ENCODE measurements at regions not wholly inside any gene's neighbourhood (a gene's known extent, or its start where the extent isn't known, plus 50 kb on each side); places are given as distances from the start of the nearest gene placed in this dataset.
A peak's percentile ranks its signal among the peaks of the same experiment; 100 is the strongest.

- Mint-ChIP-seq H3K36me3 (no peaks in the 10 kb centered on the region), H3K27me3 (peaks cover 39% of the 10 kb centered on the region), H3K4me3 (no peak overlapping the region), H3K4me1 (no peaks in the 10 kb centered on the region), H3K27ac (no peak overlapping the region), H3K9me3 (no peaks in the 10 kb centered on the region)
- ATAC-seq = no peak
These were observed 116.0 kb downstream of the MIS18A start for GRCh38 chr21:32162727-32163320.

- no peak overlapping the region for H3K27ac Mint-ChIP-seq
- no peaks in the 10 kb centered on the region for H3K36me3 Mint-ChIP-seq
- H3K4me1 Mint-ChIP-seq = no peaks in the 10 kb centered on the region
- no peak overlapping the region for H3K4me3 Mint-ChIP-seq
- H3K9me3 Mint-ChIP-seq = no peaks in the 10 kb centered on the region
- no peak for ATAC-seq
- H3K27me3 Mint-ChIP-seq = peaks cover 9% of the 10 kb centered on the region
These were observed 123.6 kb downstream of the MIS18A start for GRCh38 chr21:32155226-32155625.

DNA sequence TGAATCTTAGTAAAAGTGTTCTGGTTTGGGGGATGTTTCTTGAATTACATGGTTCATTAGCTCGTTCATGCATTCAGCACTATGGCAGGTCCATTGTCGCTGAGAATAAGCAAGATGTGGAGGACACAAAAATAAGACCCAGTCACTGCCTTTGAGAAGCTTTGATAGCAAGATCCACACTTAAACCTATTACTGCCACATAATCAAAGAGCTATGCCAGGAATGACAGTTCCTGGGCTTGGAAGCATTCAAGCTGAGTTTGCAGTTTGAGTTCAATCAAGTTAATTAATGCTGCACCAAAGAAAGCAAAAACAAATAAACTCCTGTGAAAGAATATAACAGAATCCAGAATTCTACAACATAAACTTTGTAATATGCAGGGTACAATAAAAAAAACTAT is 131.8 kb downstream of the MIS18A start:
- H3K27me3 Mint-ChIP-seq = peaks cover 10% of the 10 kb centered on the region
- no peaks in the 10 kb centered on the region for H3K4me1 Mint-ChIP-seq
- H3K4me3 Mint-ChIP-seq = no peak overlapping the region
- H3K36me3 Mint-ChIP-seq = no peaks in the 10 kb centered on the region
- no peaks in the 10 kb centered on the region for H3K9me3 Mint-ChIP-seq
- no peak for ATAC-seq
- H3K27ac Mint-ChIP-seq = no peak overlapping the region

DNA sequence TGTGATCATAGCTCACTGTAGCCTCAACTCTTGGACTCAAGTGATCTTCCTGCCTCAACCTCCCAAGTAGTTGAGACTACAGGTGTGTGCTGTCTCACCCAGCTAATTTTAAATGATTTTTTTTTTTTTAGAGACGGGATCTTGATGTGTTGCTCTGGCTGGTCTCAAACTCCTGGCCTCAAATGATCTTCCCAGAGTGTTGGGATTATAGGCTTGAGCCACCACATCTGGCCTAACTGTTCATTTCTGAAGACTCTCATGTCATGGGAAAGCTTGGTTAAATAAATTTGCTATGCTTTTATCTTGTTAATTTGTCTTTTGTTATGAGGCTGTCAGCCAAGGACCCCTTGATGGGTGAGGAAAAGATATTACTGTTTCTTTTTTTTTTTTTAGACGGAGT is 134.0 kb downstream of the MIS18A start:
- Mint-ChIP-seq H3K4me1 (no peaks in the 10 kb centered on the region), H3K4me3 (no peak overlapping the region), H3K27ac (no peak overlapping the region), H3K27me3 (peaks cover 10% of the 10 kb centered on the region), H3K36me3 (no peaks in the 10 kb centered on the region), H3K9me3 (no peaks in the 10 kb centered on the region)
- ATAC-seq = no peak

- ATAC-seq = no peak
- H3K4me1 Mint-ChIP-seq = no peaks in the 10 kb centered on the region
- no peaks in the 10 kb centered on the region for H3K9me3 Mint-ChIP-seq
- H3K36me3 Mint-ChIP-seq = no peaks in the 10 kb centered on the region
- H3K27me3 Mint-ChIP-seq = peaks cover 10% of the 10 kb centered on the region
- no peak overlapping the region for H3K27ac Mint-ChIP-seq
- H3K4me3 Mint-ChIP-seq = no peak overlapping the region
These were observed 135.5 kb downstream of the MIS18A start for GRCh38 chr21:32143241-32143939.

GRCh38 chr21:32141318-32141633 is 137.6 kb downstream of the MIS18A start:
- Mint-ChIP-seq H3K9me3 (peaks cover 3% of the 10 kb centered on the region), H3K4me3 (no peak overlapping the region), H3K36me3 (no peaks in the 10 kb centered on the region), H3K27ac (no peak overlapping the region), H3K27me3 (peaks cover 10% of the 10 kb centered on the region), H3K4me1 (no peaks in the 10 kb centered on the region)
- ATAC-seq = no peak

DNA sequence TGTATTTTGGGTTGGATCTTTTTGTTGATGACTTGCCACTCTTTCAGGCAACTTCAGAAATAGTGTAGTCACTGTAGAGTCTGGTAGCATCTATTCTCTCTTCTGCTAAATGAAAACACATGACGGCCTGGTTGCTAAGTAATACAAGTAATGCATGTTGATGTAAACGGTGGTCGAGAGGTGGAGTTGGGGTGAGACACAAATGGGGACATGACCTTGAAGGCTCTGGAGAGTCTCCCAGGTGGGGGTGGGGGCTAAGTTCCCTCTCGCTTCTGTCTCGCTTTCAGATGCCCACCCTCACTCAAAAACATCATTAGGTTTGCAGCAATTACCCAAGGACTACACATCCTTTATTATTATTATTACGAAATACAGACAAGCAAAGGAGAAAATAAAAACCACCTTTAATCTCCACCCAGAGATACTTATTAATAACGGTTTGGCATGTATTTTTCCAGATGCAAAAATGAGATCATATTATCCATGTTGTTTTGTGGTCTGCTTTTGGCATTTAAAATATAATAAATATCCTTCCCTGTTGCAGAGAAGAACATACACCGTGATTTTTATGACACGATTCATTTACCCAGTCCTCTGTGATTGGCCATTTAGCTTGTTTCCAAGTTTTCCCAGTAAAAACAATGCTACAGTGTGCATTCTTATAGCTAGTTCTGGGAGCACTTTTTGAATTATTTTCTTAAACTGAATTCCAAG is 138.1 kb downstream of the MIS18A start:
- ATAC-seq = no peak
- Mint-ChIP-seq H3K27ac (no peak overlapping the region), H3K9me3 (peaks cover 3% of the 10 kb centered on the region), H3K4me3 (no peak overlapping the region), H3K27me3 (peaks cover 10% of the 10 kb centered on the region), H3K36me3 (no peaks in the 10 kb centered on the region), H3K4me1 (no peaks in the 10 kb centered on the region)

- Mint-ChIP-seq H3K9me3 (peaks cover 3% of the 10 kb centered on the region), H3K27ac (no peak overlapping the region), H3K36me3 (no peaks in the 10 kb centered on the region), H3K27me3 (peaks cover 11% of the 10 kb centered on the region), H3K4me3 (no peak overlapping the region), H3K4me1 (no peaks in the 10 kb centered on the region)
- ATAC-seq = no peak
These were observed 138.7 kb downstream of the MIS18A start for GRCh38 chr21:32140151-32140550.

DNA sequence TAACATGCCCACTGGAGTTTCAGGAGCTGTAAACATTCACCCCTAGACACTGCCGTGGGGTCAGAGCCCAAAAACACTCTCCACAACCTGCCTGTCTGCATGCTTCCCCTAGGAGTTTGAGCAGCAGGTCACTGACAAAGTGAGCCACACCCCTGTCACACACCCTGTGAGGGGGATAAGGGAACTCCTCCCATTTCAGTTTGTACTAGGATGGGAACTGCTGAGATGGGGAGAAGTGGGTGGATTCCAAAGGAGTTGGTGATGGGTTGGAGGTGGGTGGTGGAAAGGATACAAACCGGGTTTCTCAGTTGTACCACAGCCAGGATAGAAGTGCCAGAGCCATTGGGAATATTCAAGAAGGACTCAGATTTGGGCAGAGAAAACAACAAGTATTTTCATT is 140.2 kb downstream of the MIS18A start:
- Mint-ChIP-seq H3K9me3 (peaks cover 3% of the 10 kb centered on the region), H3K4me1 (no peaks in the 10 kb centered on the region), H3K4me3 (no peak overlapping the region), H3K36me3 (no peaks in the 10 kb centered on the region), H3K27ac (no peak overlapping the region), H3K27me3 (peaks cover 16% of the 10 kb centered on the region)
- ATAC-seq = no peak

- H3K9me3 Mint-ChIP-seq = peaks cover 3% of the 10 kb centered on the region
- peaks cover 21% of the 10 kb centered on the region for H3K27me3 Mint-ChIP-seq
- no peaks in the 10 kb centered on the region for H3K36me3 Mint-ChIP-seq
- H3K27ac Mint-ChIP-seq = no peak overlapping the region
- H3K4me3 Mint-ChIP-seq = no peak overlapping the region
- no peaks in the 10 kb centered on the region for H3K4me1 Mint-ChIP-seq
- no peak for ATAC-seq
These were observed 140.9 kb downstream of the MIS18A start for GRCh38 chr21:32137931-32138330.

DNA sequence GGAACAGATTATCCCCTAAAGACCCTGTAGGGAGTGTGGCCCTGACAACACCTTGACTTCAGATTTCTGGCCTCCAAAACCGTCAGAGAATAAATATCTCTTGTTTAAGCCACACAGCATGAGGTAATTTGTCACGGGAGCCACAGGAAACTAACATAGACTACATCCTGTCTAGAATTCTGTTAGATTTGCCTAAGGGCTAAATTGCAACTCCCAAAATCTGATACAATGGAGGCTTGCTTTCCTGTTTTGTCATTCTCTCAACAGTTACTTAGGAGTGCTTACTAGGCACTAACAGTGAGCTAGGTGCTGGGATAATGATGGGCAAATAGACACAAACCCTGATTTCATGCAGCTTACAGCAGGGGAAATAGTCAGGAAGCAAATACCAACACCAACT is 141.6 kb downstream of the MIS18A start:
- Mint-ChIP-seq H3K4me1 (no peaks in the 10 kb centered on the region), H3K27ac (no peak overlapping the region), H3K9me3 (peaks cover 3% of the 10 kb centered on the region), H3K4me3 (no peak overlapping the region), H3K27me3 (peaks cover 21% of the 10 kb centered on the region), H3K36me3 (no peaks in the 10 kb centered on the region)
- no peak for ATAC-seq

- H3K36me3 Mint-ChIP-seq = no peaks in the 10 kb centered on the region
- ATAC-seq = no peak
These were observed 142.3 kb downstream of the MIS18A start for GRCh38 chr21:32136546-32136945.

DNA sequence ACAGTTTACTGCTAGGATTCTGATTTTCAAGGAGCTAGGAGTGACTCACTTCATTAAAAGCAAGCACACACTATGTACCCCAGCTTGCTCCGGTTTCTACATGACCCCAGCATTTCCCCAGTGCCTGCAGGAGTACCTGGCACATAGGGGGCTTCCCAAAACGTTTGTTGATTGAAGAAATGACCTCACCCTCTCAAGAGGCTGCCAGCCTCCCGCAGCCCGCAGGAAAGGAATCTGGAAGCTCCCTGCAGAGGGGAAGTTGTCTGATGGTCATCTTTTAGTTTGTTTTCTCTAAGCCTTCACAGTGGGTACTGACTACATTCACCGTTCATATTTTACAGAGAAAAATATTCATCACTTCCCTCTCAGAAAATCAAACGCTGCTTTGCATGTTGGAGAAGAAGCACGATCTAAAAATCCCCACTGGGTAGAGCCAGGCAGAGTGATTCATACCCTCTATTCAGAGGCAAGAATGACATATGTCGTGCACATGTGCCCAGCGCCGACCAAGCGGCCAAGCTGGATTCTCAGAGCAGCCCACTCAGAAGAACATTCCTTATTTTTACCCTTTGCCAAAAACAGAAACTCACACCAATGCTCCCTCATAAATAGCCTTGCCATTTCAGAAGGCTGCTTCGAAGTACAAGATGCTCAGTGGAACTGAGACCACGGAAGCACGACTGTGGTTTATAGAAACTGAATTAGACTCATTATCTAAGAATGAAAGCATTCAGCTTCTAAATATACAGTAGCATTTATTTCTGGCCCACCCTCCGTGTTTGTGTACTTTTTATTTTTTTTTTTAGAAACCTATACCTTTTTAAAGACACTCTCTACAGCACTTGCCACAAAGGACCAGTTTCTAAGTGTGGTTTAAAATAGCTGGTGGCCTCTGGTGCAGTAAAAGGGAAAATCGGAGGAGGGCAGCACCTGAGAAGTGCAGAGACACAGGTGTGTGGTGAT is 143.2 kb downstream of the MIS18A start:
- peaks cover 21% of the 10 kb centered on the region for H3K27me3 Mint-ChIP-seq
- H3K36me3 Mint-ChIP-seq = no peaks in the 10 kb centered on the region
- no peaks in the 10 kb centered on the region for H3K4me1 Mint-ChIP-seq
- H3K27ac Mint-ChIP-seq = no peak overlapping the region
- peaks cover 6% of the 10 kb centered on the region for H3K9me3 Mint-ChIP-seq
- no peak overlapping the region for H3K4me3 Mint-ChIP-seq
- ATAC-seq = peak; percentile 52

More at GRCh38 chr21:32136546-32136945, 142.3 kb downstream of the MIS18A start:
- no peak overlapping the region for H3K27ac Mint-ChIP-seq
- H3K9me3 Mint-ChIP-seq = peaks cover 6% of the 10 kb centered on the region
- peaks cover 21% of the 10 kb centered on the region for H3K27me3 Mint-ChIP-seq
- H3K4me1 Mint-ChIP-seq = no peaks in the 10 kb centered on the region
- no peak overlapping the region for H3K4me3 Mint-ChIP-seq

- ATAC-seq = no peak
- Mint-ChIP-seq H3K9me3 (peaks cover 6% of the 10 kb centered on the region), H3K4me1 (no peaks in the 10 kb centered on the region), H3K36me3 (no peaks in the 10 kb centered on the region), H3K27ac (no peak overlapping the region), H3K4me3 (no peak overlapping the region), H3K27me3 (peaks cover 30% of the 10 kb centered on the region)
These were observed 144.3 kb downstream of the MIS18A start for GRCh38 chr21:32134441-32135130.

DNA sequence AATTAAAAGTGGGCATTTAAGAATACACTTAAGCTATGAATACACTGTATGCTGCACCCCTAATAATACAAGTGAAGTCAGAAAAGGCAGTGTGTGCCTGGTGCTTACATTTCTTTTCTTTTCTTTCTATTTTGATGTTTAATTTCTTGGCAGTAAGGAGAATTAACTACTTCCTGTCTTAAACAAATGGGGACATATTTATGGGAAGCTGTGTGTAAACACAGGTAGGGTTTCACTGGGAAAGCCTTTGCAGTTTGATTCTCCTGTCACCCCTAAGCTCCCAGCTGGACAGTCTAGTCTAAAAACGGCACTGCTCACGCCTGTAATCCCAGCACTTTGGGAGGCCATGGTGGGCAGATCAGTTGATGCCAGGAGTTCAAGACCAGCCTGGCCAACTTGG is 146.0 kb downstream of the MIS18A start:
- no peak overlapping the region for H3K4me3 Mint-ChIP-seq
- ATAC-seq = no peak
- no peaks in the 10 kb centered on the region for H3K4me1 Mint-ChIP-seq
- no peak overlapping the region for H3K27ac Mint-ChIP-seq
- H3K27me3 Mint-ChIP-seq = peaks cover 30% of the 10 kb centered on the region
- H3K36me3 Mint-ChIP-seq = no peaks in the 10 kb centered on the region
- H3K9me3 Mint-ChIP-seq = peaks cover 6% of the 10 kb centered on the region
